ENCODE measurements at regions not wholly inside any gene's neighbourhood (a gene's known extent, or its start where the extent isn't known, plus 50 kb on each side); places are given as distances from the start of the nearest gene placed in this dataset.

DNA sequence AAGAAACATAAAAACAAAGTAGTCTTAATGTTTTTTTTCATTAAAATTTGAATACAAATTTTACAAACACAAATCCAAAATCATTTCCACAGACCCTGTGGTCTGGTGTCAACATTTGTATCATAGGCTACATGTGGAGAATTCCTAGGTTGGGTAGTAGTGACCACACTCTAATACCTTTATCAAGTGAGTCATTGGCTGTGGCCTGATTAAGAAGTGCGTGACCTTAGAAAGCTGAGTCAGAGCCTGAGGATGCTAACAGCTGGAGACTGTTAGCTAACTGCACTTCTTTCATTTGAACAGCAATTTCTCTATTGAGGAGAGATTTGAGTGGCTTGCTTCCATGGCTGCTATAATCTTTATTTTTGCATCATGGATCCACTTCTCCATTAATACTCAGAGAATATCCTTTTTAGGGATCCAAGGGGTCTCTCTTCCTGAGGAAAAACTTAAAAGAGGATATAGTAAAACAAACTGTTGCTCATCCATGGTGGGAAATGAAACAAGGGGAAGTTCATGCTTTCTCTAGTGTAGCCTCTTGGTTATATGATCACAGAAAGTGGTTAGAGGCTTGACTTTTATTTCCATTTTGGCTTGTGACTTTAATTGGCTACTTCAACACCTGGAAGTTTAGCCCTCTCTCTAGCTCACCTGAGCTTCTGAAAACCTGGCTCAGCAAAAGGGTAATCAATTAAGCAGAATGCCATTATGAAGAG is 335.8 kb downstream of the PABPC4L start:
- DNase-seq (ENCODE audit: low spot score in 2 of 2) = no peak
- H3K9me3 ChIP-seq = no peaks in the 10 kb centered on the region
- TF ChIP-seq EP300 (IDR thresholded peaks at IDR 0.05) = no peak
- TF ChIP-seq POLR2A (IDR thresholded peaks at IDR 0.05) = no peak
- TF ChIP-seq, protein P1, sequence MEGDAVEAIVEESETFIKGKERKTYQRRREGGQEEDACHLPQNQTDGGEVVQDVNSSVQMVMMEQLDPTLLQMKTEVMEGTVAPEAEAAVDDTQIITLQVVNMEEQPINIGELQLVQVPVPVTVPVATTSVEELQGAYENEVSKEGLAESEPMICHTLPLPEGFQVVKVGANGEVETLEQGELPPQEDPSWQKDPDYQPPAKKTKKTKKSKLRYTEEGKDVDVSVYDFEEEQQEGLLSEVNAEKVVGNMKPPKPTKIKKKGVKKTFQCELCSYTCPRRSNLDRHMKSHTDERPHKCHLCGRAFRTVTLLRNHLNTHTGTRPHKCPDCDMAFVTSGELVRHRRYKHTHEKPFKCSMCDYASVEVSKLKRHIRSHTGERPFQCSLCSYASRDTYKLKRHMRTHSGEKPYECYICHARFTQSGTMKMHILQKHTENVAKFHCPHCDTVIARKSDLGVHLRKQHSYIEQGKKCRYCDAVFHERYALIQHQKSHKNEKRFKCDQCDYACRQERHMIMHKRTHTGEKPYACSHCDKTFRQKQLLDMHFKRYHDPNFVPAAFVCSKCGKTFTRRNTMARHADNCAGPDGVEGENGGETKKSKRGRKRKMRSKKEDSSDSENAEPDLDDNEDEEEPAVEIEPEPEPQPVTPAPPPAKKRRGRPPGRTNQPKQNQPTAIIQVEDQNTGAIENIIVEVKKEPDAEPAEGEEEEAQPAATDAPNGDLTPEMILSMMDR (IDR thresholded peaks at IDR 0.05) = no peak
- H3K36me3 ChIP-seq = no peaks in the 10 kb centered on the region
- no peak overlapping the region for H3K27ac ChIP-seq
- no peaks in the 10 kb centered on the region for H3K4me1 ChIP-seq
- H3K4me3 ChIP-seq = no peak overlapping the region
- no peaks in the 10 kb centered on the region for H3K27me3 ChIP-seq
- WGBS, 2 donors = 52% methylated on average over 1 of the region's 1 CpG

DNA sequence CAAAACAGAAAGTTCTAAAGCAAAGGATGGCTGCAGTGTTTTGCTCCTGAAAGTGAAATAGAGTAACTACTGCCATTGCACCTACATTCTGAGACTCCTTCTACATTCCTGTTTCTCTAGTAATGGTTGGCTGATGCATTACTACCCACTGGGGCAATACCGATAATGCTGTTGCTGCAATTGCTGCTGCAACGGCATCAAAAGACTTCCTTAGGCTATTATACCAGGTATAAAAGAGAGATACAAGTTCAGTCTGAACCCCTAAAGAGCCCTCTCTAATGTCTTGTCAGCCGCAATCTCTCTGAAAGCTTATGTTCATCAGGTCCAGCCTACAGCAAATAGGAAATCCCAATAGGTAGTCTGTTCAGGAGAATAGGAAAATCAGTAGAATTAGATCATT is 338.4 kb downstream of the PABPC4L start:
- 84 to 89% methylated on average over 3 of the region's 3 CpGs for WGBS, 2 donors

DNA sequence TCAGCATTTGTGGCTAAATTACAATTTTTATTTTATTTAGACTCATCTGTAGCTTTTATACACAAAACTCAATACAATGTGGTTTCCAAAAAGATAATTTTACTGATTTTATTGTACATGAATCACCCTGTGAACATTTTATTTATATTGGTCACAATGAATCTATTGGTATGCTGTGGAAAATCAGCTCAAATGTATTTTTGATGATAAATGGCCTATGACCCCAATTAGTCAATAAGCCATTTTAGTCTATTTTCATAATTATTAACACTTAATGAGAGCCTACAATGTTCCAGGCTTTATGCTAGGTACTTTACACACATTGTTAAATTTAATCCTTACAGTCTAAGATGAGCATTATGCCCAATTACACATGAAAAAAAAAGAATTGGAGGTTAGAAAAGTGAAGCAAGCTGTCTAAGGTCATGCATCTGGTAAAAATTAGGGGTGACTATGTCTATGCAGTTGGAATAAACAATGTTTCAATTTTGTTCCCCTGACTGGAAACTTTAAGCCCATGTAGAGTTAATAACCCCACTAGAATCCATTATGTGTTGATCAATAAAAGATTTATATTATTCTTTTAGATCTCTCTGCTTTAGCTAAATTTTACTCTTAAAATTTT is 344.7 kb downstream of the PABPC4L start:
- H3K4me1 ChIP-seq = no peaks in the 10 kb centered on the region
- DNase-seq (ENCODE audit: low spot score in 2 of 2) = no peak
- TF ChIP-seq POLR2A (IDR thresholded peaks at IDR 0.05) (no peak), EP300 (IDR thresholded peaks at IDR 0.05) (no peak)
- TF ChIP-seq, protein P1 (IDR thresholded peaks at IDR 0.05) = no peak
- no peaks in the 10 kb centered on the region for H3K27me3 ChIP-seq
- no peaks in the 10 kb centered on the region for H3K36me3 ChIP-seq
- no peak overlapping the region for H3K4me3 ChIP-seq
- no peaks in the 10 kb centered on the region for H3K9me3 ChIP-seq
- H3K27ac ChIP-seq = no peak overlapping the region

More for the DNA sequence above, 338.4 kb downstream of the PABPC4L start:
- Histone ChIP-seq H3K9me3 (no peaks in the 10 kb centered on the region), H3K36me3 (no peaks in the 10 kb centered on the region), H3K4me3 (no peak overlapping the region), H3K4me1 (no peaks in the 10 kb centered on the region), H3K27ac (no peak overlapping the region), H3K27me3 (no peaks in the 10 kb centered on the region)
- no peak for DNase-seq (ENCODE audit: low spot score in 2 of 2)
- TF ChIP-seq, protein P1 (IDR thresholded peaks at IDR 0.05) = no peak
- TF ChIP-seq EP300 (IDR thresholded peaks at IDR 0.05) (no peak), POLR2A (IDR thresholded peaks at IDR 0.05) (no peak)

DNA sequence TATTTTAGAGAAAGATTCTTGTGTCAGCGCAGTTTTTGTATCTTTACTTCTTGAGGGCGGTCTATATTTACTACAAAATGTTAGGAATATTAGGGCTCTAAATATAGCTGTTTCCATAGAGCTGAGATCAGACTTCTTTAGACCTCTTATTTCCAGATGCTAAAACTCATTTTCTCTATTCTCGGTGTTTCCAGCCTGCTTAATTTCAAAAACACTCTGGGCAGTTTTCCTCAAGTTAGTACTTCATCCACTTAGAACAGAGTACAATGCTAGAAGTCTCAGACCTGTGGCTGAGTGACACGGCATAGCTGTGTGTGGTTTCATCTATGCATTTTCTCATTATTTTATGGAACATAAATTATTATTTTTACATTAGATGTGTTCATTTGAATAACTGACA is 346.6 kb downstream of the PABPC4L start:
- H3K27ac ChIP-seq = no peak overlapping the region
- 84 to 85% methylated on average over 4 of the region's 4 CpGs for WGBS, 2 donors
- no peaks in the 10 kb centered on the region for H3K9me3 ChIP-seq
- TF ChIP-seq EP300 (IDR thresholded peaks at IDR 0.05) (no peak), POLR2A (IDR thresholded peaks at IDR 0.05) (no peak)
- TF ChIP-seq, protein P1 (IDR thresholded peaks at IDR 0.05) = no peak
- DNase-seq (ENCODE audit: low spot score in 2 of 2) = no peak
- no peaks in the 10 kb centered on the region for H3K4me1 ChIP-seq
- H3K4me3 ChIP-seq = no peak overlapping the region
- H3K27me3 ChIP-seq = no peaks in the 10 kb centered on the region
- no peaks in the 10 kb centered on the region for H3K36me3 ChIP-seq

DNA sequence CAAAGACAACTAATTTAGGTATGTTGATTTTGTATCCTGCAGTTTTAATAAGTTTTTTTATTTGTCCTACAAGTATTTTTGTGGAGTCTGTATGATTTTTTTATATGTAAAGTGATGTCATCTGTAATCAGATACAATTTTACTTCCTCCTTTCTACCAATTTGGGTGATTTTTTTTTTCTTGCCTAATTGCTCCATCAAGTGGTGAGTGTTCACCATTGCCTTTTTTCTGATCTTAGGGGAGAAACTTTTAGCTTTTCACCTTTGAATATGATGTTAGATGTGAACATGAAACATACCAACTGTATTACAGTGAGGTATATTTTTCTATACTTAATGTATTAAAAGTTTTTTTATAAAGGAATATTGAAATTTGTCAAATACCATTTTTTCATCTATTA is 362.3 kb downstream of the PABPC4L start:
- Histone ChIP-seq H3K27me3 (no peaks in the 10 kb centered on the region), H3K4me3 (no peak overlapping the region), H3K36me3 (no peaks in the 10 kb centered on the region), H3K4me1 (no peaks in the 10 kb centered on the region), H3K27ac (no peak overlapping the region), H3K9me3 (peaks cover 0 to 25% (median 10%) of the 10 kb centered on the region in 4 donors)
- DNase-seq (ENCODE audit: low spot score in 2 of 2) = no peak
- TF ChIP-seq POLR2A (IDR thresholded peaks at IDR 0.05) (no peak), EP300 (IDR thresholded peaks at IDR 0.05) (no peak)
- TF ChIP-seq, protein P1 (IDR thresholded peaks at IDR 0.05) = no peak

Data from tibial nerve (tissue), 4 donors.